ENCODE measurements at regions not wholly inside any gene's neighbourhood (a gene's known extent, or its start where the extent isn't known, plus 50 kb on each side); places are given as distances from the start of the nearest gene placed in this dataset.

GRCh38 chr11:115911613-115912346, 407.6 kb upstream of the CADM1 start:
- Histone ChIP-seq H3K9ac (ENCODE audit: insufficient read depth, low read length, poor library complexity, severe bottlenecking) (no peak overlapping the region), H3K27me3 (ENCODE audit: control insufficient read depth in 2 of 2, insufficient read depth in 2 of 2, low read length in 2 of 2) (no peaks in the 10 kb centered on the region), H3K79me2 (ENCODE audit: insufficient read depth, low read length) (no peaks in the 10 kb centered on the region), H2AFZ (ENCODE audit: insufficient read depth, low read depth, low read length, poor library complexity, severe bottlenecking) (no peak overlapping the region), H3K36me3 (replicated peaks in 1 of 2; ENCODE audit: control insufficient read depth in 1 of 2, insufficient read depth in 2 of 2, low read length in 2 of 2) (no peaks in the 10 kb centered on the region), H3K4me3 (replicated peaks in 1 of 3; ENCODE audit: low read depth in 2 of 3, low read length in 3 of 3) (peak overlapping the region in 1 of 3 experiments; percentile 31), H4K20me1 (ENCODE audit: insufficient read depth, low read length) (no peaks in the 10 kb centered on the region), H3K4me2 (replicated peaks; ENCODE audit: extremely low read depth, low read length, poor library complexity, severe bottlenecking) (peak overlapping the region; percentile 43), H3K27ac (ENCODE audit: low read depth in 1 of 2, low read length in 2 of 2) (no peak overlapping the region), H3K4me1 (ENCODE audit: control insufficient read depth in 1 of 2, insufficient read depth in 2 of 2, low read length in 2 of 2) (peaks cover 22% of the 10 kb centered on the region in 2 donors), H3K9me3 (replicated peaks in 1 of 2; ENCODE audit: control insufficient read depth in 1 of 2, insufficient read depth in 1 of 2, low read length in 2 of 2) (no peaks in the 10 kb centered on the region)
- no peak for TF ChIP-seq CTCF (IDR thresholded peaks at IDR 0.05)
- Mint-ChIP-seq H3K9me3 (peaks cover 0 to 4% (median 0%) of the 10 kb centered on the region in 7 donors), H3K27me3 (ENCODE audit: low read depth in 3 of 3) (peaks cover 3 to 16% (median 11%) of the 10 kb centered on the region in 3 donors), H3K36me3 (no peaks in the 10 kb centered on the region), H3K4me3 (no peak overlapping the region), H3K27ac (no peak overlapping the region), H3K4me1 (peaks cover 21% of the 10 kb centered on the region)
- intact Hi-C loops (cut with micrococcal nuclease) = no loop called here
- DNase-seq = no peak
- WGBS (ENCODE audit: insufficient coverage) = 89% methylated on average over 1 of the region's 14 CpGs

GRCh38 chr11:115910379-115910778, 406.2 kb upstream of the CADM1 start:
- Histone ChIP-seq H3K4me3 (replicated peaks in 1 of 3; ENCODE audit: low read depth in 2 of 3, low read length in 3 of 3) (no peak overlapping the region), H3K36me3 (replicated peaks in 1 of 2; ENCODE audit: control insufficient read depth in 1 of 2, insufficient read depth in 2 of 2, low read length in 2 of 2) (no peaks in the 10 kb centered on the region), H3K27ac (ENCODE audit: low read depth in 1 of 2, low read length in 2 of 2) (no peak overlapping the region), H3K27me3 (ENCODE audit: control insufficient read depth in 2 of 2, insufficient read depth in 2 of 2, low read length in 2 of 2) (no peaks in the 10 kb centered on the region), H3K79me2 (ENCODE audit: insufficient read depth, low read length) (no peaks in the 10 kb centered on the region), H3K4me2 (replicated peaks; ENCODE audit: extremely low read depth, low read length, poor library complexity, severe bottlenecking) (no peak overlapping the region), H3K4me1 (ENCODE audit: control insufficient read depth in 1 of 2, insufficient read depth in 2 of 2, low read length in 2 of 2) (peaks cover 22 to 28% of the 10 kb centered on the region in 2 donors), H3K9ac (ENCODE audit: insufficient read depth, low read length, poor library complexity, severe bottlenecking) (no peak overlapping the region), H4K20me1 (ENCODE audit: insufficient read depth, low read length) (no peaks in the 10 kb centered on the region), H3K9me3 (replicated peaks in 1 of 2; ENCODE audit: control insufficient read depth in 1 of 2, insufficient read depth in 1 of 2, low read length in 2 of 2) (no peaks in the 10 kb centered on the region), H2AFZ (ENCODE audit: insufficient read depth, low read depth, low read length, poor library complexity, severe bottlenecking) (no peak overlapping the region)
- Mint-ChIP-seq H3K36me3 (no peaks in the 10 kb centered on the region), H3K27ac (no peak overlapping the region), H3K4me3 (no peak overlapping the region), H3K9me3 (peaks cover 0 to 4% (median 0%) of the 10 kb centered on the region in 7 donors), H3K4me1 (peaks cover 21% of the 10 kb centered on the region), H3K27me3 (ENCODE audit: low read depth in 3 of 3) (peaks cover 1 to 11% (median 11%) of the 10 kb centered on the region in 3 donors)
- no peak for TF ChIP-seq CTCF (IDR thresholded peaks at IDR 0.05)
- intact Hi-C loops (cut with micrococcal nuclease) = no loop called here
- DNase-seq = no peak
- 100% methylated on average over 1 of the region's 1 CpG for WGBS (ENCODE audit: insufficient coverage)

Measured in CD14-positive monocyte (primary cell).